ENCODE measurements at regions not wholly inside any gene's neighbourhood (a gene's known extent, or its start where the extent isn't known, plus 50 kb on each side); places are given as distances from the start of the nearest gene placed in this dataset.

DNA sequence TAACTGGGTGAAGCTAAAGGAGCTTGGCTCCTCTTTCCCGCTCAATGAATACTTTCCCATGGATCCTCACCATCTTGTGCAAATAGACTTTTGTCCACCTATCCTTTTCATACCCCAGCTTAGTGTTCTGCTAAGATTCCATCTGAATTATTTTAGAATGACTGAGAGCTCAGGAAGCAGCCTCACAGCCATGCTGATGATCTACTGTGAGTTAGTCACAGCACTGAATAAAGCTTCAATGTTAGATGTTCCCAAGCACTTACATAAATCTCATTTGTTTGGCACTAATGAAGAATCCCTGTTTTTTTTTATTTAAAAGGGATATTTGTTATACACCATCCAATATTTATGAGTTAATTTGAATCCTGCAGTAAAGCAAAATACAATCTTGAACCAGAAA lies 317.6 kb upstream of the TRPC7 start:
- DNase-seq, result no peak

DNA sequence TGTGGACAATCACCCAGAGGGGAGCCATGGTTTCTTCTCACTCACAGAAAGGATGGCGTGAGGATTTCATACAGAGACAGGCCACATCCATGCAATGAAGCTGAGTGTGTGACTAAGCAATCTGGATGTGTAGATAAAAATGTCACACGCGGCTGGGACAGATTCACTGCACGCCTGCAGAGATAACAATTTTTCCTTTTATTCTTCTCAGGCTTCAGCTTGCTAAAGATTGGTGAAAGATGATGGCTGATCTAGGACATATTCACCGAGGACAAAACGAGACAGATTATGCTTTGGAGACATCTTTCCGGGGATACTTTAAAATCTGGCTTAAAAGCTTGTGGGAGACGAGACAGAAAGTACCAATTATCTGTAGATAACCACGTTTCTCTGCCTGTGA lies 313.9 kb upstream of the TRPC7 start:
- no peak for DNase-seq

DNA sequence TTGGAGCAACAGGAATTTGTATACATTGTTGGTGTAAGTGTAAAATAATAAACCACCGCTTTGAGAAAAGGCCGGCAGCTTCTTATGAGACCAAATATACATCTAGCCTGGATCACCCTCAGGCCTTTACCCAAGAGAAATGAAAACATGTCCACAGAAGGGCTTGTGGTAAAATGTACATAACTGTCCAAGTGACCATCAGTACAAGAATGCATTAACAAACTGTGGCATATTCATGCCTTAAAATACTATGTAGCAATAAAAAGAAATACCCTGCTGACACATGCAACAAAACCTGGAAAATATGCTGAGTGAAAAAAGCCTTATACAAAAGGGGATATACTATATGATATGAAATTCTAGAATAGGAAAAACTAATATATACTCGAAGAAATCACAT lies 311.9 kb upstream of the TRPC7 start:
- no peak for DNase-seq

DNA sequence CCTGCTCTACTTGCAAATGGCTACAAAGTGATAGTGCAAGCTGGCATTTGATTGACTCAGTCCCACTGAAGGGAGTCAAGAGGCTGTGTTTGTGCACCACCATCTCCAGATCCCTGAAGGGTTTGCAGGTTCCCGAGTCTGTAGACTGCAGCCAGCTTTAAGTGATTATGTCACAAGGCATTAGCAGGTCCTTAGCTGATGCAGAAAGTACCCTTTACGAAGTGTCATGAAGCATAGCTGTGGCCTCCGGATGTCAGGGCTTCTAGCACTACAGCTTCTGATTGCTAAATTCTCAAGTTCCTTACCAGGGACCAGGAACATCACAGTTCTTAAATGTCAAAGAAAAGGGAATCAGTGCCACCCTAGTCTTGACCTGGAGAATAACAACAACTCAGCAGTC lies 311.3 kb upstream of the TRPC7 start:
- DNase-seq, result no peak

DNA sequence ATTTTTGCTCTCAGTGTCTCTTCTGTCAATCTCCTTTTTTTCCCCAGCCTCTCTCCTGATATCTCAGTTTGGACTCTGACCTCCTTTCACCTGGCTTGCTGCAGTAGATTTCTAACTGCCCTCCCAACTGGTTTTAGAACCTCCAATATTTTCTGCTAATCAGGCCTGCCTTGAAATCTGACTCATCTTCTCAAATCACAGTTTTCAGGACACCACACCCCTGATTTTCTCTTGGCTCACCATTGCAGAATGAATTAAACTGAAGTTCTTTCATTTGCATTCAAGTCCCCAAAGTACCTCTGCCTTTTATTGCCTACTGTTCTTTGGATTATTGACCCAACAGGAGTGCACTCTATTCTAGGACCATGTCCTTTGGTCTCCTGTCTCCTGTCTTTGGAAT lies 310.4 kb upstream of the TRPC7 start:
- no peak for DNase-seq

DNA sequence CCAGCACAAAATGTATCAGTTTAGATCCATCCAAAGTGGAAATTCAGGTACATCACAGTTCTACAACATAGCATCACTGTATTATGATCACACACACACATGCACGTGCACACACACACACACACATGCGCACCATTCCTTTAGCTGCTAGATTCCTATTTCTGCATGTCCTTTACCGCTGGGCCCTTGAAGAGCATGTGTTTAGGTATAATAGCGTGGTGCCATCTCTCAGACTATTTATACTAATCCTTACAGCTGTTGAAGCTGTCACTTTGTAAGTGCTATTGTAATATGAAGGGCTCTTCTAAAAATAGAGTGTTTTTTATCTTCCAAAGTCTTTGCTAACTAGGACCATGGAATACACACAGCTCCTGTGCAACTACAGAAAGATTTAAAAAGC lies 308.8 kb upstream of the TRPC7 start:
- DNase-seq, result no peak

DNA sequence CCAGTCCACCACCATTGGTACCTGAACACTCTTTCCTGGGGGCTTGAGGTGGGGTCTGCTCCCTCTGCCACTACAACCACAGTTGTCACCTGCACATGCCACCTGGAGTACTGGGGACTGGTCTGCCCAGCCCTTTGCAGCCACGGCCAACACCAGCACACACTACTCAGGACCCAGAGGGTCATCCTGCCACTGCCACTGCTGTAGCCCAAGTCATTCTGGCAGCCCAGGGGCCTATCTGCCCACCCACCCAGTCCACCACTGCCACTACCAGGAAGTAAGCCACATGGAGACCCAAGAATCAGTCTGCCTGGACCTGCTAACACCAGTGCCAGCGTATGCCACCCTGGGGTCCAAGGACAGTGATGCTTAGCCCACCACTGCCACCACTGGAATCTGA lies 302.4 kb upstream of the TRPC7 start:
- no peak for DNase-seq

DNA sequence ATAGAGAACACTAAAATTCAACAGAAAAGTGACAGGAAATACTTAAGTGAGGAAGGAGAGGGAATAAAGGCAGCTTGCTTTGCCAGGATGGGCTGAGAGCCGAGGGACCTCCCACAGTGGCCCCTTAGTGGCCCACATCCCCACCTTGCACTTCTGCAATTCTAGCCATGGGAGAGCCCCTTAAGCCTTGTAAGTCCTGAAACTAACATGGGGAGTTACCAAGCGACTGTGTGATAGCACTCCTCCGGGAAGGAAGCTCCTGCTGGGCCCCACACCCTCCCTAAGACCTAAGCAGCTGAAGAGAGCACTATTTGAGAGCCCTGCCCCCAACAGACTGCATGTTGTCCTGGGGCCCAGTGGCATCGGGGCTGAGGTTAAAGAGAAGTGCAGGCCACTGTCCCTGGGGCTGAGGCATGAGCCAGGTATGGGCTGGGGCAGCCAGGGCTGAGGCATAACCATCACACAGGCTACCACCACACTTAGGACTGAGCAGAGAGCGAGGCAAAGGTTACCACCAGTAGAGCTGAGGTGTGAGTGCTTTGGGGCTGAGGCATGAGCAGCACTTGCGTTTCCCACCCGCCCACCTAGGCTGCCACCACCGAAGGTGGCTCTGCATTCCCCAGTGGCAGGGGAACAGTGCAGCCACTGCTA lies 301.8 kb upstream of the TRPC7 start:
- no peak for DNase-seq

DNA sequence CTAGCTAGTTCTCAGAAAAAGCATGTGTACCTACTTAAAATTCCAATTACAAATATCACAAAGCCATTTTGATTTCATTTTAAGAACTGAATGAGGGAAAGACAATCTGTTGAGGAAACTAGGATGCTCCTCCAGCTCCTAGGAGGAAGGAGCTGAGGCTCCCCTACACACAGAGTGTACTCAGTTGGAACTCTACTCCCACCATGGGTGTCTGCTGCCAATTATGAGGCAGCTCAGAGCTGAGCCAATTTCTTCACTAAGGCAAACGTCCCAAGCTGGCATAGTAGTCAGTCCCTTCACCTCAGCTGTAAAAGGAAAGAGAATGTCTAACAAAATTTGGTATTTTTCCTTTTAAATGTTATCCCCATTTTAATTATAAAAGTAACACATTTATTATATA lies 300.0 kb upstream of the TRPC7 start:
- no peak for DNase-seq

DNA sequence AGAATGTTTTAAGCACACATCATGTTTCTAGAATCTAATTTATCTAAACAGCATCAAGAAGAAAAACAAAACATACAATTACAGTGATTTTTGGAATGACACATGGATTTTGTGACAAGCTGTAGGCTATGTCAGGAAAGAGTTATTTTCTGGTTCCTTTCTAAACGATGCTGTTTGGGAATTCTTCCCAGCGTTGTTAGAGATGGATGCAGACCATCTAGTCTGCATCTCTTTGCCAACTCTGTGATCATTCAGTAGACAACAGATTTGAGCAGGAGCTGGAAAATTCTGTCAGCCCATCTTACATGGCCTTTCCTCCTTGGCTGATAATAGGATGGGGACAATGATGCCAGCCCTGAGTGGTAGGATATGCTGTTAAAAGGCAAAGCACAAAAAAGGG lies 295.7 kb upstream of the TRPC7 start:
- no peak for DNase-seq

DNA sequence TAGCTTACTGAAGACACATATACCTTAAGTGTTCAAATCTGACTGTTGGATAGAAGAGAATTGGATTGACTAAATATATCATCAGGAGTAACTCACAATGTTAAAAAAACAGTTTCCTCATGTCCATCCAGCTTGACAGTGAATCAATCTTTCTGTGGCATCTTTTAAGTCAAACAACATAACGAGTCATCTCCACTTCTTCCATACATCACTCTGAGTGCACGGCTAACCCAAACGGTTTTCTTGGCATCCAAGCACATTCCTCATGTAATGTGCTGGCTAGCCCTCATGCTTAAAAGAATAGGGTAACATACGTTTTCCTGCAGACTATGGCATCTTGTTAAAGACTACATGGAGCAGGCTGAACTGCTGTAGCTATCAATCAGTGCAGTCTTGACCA lies 291.5 kb upstream of the TRPC7 start:
- no peak for DNase-seq

DNA sequence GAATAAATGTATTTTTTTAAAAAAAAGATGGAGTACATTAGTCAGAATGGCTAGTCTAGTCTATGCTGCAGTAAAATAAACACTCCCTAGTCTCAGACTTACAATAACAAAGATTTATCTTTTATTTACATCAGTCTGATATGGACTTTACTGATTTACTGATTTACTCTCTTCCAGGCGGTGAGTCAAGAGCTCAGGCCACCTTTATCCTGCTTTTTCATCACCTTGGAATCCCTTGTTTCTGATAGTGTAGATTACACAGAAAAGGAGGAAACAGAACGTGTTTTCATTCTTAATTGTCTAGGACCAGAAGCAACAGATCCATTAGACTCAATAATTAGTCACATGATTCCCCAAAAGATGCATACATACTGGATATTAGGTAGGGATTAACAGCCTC lies 290.1 kb upstream of the TRPC7 start:
- no peak for DNase-seq

DNA sequence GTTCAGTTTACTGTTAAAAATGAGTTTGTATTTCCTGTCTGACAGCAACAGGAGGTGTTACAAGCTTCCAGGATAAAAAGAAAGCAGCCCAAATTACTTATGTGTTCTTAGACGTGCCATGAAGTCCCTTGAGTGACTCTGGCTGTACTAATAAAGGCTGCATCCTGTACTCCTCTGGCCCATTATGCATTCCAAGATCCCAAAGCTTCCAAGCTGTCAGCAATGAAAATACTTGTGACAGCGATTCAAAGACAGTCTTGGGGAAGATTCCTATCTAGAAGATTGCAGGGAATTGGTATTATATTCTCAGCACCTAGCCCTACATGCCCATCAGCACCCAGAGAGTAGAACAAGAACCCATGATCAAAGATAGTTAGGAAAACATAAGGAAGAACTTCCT lies 281.6 kb upstream of the TRPC7 start:
- no peak for DNase-seq

DNA sequence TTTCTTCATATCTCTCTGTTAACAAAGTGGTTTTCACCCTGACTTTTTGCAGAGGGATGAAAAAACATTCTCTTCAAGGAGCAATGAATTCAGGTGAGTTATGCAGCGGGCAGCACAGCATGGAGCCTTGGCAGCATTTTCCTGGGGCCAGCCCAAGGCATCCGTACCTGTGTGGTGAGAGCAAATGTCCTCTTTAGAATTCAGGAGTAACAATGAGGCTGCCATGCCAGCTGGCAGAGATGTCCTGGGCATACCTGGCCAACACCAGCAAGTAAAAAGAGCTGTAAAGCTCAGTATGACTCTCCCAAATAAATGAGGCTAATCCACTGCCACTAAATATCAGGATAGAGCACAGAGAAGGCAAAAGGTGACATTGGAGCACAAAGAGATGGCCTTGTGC lies 277.6 kb upstream of the TRPC7 start:
- DNase-seq, result no peak

DNA sequence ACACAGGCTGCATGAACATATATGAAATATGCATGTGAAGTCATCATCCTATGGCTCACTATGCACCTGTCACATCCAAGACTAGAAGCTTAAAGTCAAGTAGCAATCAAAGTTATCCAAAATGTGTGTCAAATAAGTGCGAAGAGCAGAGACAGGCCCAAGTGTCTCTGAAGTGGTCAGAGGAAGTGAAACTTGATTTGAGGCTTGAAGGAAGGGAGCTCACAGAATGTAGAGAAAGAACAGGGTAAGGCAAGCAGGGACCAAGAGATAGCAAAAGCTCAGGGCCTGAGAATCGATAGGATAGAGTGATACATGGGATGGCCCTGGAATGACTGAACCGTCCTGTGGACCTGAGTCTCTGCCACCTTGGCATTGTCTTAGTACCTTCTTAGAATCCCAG lies 274.3 kb upstream of the TRPC7 start:
- no peak for DNase-seq

DNA sequence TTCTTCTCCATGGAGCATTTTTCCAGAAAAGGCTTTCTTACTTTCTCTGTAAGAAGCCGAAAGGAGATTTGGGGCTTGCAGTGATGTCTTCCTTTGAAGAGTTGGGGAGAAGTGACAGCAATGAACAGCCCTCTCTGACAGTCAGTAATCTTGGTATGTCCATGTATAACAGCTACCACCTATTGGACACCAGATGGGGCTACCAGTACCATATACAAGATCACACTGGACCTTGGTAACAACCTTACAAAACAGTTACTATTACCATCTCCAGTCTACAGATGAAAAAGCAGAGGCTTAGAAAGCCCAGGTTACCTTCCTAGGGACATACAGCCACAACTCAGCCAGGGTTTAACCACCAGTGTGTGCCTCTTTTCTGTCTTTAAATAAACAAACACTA lies 272.7 kb upstream of the TRPC7 start:
- DNase-seq, result no peak

DNA sequence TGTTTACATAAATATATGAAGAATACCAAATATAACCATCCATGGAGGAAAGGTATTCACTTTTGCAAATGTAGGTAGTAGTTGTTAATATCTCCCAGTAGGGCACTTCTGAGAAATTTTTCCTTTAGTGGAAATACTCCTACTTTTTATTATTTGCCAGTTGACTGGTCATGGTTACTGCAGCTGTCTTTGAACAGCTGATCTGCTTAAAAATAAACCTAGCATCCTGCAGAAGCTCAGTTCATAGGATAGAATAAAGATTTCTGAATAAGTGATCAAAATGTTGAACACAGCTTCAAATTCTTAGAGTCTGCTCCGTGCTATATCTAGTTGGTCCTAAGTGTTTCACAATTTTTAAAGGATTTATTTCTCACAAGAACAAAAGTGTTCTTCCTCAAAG lies 270.7 kb upstream of the TRPC7 start:
- no peak for DNase-seq

DNA sequence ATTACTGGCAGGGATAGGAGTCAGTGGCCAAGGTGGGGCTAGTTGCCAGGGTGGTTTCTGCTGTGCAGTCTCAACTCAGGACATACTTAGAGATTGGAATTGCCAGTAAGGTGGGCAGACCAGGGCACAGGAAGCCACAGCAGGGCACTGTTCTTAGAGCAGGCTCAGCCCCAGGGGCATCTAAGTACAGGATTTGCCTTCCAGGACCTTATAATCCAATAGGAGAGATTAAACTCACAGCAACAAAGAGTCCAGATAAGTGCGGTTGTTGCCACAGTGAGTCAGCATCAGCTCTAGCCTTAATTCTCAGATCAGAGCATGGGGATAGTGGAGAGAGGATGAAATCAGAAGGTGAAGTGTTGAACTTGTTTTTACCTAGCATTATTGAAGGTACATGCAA lies 265.8 kb upstream of the TRPC7 start:
- no peak for DNase-seq

DNA sequence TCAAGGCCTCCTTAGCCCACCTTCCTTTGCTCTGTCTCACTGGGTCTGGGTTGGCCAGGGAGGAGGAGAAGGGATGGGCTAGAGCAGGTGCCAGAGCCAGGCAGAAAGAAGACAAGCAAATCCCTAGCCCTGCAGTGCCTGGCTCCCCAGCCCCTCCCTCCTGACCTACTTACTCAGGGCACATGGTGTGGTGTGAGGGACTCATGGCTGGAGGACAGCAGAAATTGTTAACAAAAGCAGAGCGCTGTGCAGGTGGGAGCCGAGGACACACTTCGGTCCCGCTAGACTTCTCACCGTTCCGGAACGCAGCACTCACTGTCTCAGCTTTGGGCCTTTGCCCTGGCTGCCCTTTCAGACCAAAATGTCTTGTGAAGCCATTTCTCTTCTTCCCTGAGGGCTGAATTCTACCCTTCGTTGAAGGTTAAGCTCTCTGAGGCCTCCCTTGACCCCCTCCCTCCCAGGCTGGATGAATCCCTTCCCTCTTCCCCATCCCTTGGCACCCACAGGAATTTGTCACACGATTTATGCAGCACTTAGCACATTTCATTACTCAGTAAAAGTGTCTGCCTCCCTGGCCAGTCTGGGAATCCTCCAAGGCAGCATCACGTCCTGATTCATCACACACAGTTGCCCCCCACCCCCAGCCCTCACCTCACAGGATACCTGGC lies 263.9 kb upstream of the TRPC7 start:
- DNase-seq, result no peak

DNA sequence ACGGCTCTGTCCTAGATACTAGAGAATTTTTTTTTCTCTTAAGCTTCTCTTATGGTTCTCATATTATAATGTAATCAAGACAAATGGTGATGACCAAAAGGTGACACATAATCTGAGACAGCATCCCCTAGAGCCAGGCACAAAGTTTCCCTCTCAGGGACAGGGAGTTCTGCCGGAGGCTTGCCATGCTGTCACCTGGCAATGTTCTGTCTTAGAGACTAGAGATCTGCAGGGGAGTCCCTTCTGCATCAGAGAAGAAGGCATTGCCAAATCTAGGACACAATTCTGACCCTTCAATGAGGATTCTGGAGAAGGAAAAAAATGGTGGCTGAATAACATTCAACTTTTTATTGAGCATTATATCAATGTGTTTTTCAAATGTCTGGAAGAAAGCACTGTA lies 261.2 kb upstream of the TRPC7 start:
- no peak for DNase-seq

DNA sequence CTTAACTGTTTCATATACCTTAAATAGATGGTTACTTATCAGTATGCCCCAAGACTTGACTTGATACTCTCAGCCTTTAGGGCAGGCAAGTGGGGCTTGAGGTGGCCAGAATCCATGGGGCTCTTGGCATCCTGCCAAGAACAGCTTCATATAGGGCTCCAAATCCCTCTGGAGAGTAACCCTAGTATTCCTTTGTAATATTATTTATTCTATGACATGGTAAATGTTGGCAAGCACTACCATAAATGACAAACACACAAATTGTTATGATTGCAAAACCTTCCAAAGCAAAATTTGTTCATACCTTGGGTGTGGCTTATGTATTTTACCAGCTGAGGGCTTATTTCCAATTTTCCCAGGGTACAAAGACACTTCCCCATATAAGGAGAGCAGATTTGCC lies 257.4 kb upstream of the TRPC7 start:
- DNase-seq, result no peak

DNA sequence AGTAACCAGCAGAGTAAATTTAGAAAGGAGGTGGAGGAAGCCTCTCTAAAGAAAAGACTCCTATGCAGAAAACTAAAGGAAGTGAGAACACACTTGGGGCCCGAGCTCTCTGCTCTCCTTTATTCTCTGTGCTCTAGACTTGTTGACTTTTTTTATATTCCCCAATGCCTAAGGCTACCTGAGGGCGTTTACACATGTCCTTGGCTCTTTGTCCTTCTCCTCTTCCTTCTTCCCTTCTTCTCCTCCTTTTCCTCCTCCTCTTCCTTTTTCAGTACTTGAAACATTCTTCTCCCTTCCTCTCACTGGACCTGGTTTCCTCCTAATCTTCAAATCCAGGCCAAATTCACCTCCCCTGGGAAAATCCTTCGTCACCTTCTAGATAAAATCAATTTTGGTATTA lies 256.4 kb upstream of the TRPC7 start:
- no peak for DNase-seq

DNA sequence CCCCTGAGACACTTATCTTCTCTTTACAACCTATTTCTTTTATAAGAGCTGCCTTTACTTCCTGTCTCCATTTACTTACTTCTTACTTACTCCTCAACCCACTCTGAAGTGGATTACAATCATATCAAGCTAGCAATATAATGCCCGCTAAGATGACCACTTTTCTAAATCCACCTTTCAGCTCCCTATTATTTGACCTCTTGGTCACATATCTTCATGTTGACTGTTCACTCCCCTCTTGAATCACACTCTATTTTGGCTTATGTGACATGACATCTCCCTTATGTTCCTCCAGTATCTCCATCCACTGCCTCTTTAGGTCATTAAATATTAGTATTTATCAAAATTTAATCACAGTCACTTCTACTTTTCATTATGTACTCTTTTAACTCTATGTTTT lies 255.3 kb upstream of the TRPC7 start:
- no peak for DNase-seq

DNA sequence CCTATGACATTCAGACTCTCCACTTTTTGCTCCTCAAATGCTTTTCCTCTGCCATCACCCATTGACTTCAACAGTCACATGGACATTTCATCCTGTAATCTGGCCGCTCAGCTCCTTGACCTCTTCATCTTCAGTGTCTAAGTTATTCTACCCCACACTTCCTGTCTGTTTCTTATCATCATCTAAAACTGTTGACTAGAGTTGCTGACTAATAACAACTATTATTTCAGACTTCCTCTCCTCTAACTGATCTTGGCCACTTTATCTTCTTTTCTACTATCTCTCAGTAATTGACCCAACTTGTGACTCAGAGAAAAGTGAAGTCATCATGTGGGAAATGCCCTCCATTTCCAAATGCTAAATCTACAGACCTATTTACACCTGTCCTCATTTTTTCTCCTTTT lies 254.7 kb upstream of the TRPC7 start:
- no peak for DNase-seq

DNA sequence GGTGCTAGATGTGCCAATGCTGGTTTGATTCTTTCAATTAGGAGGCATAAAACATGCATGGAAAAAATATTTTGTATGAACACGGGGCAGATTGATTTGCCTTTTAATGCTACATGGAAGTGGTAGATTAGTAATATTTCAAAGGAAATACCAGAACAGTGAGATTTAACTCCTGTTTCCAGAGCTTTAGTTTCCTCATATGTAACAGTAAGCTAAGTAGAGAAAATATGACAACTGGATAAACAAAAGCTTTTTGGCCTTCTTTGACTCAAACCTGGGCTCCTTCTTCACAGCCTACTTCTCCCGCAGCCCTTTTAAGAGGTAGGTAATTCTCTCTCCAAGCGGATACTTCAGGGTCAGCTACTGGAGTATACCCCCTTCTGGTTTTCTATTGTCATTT lies 254.2 kb upstream of the TRPC7 start:
- no peak for DNase-seq
